GM18499 (cell line): ENCODE measurements at regions not wholly inside any gene's neighbourhood (a gene's known extent, or its start where the extent isn't known, plus 50 kb on each side); places are given as distances from the start of the nearest gene placed in this dataset.

Experiments used
- ATAC-seq: cut with Tn5 transposase; IDR thresholded peaks from one replicate; pipeline ENCODE4 v1.9.1; 2021; ENCODE audit warnings: moderate number of reproducible peaks; ENCODE audit not compliant: insufficient read depth, unreplicated experiment

DNA sequence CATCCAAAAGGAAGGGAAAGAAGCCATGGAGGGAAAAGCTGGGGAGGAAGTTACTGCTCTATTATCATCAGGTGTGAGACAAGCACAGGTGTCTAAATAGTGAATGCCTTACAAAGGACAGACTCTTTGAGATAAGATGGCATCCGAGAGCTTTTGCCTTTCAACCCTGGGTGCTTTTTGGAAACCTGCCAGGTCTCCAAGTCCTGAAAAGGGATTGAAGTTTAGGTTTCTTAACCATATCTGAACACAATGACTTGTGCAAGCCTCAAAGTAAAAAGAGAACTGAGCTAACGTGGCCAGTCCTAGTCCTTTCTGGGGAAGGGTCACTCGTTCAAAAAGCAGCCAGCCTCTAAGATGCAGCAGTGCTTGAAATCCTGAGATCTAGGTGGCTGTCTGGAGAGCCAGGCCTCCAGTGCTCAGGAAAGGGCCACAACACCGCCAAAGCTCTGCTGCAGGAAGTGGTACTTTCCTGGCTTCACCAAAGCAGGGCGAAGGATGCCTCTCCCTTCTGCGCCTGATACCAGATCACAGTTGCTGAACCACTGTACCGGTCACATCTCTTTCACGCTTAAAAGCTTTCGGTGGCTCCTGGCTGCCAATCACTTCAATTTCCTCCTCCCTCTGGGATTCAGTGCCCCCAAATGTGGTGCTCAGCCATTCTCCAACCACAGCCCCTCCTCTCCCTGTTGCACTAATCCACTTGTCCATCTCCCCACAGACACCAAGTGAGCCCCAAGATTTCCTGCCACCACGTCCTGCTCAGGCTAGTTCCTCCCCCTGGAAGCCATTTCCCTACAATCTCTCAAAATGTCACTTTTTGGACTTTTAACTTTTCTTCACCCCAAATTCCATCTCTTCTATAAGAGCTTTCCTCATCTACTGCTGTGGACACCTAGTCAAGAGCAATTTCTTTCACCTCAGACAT, 104.1 kb upstream of the LPP start:
- ATAC-seq, result no peak

- no peak for ATAC-seq
Measured at GRCh38 chr3:188051801-188052168, 102.2 kb upstream of the LPP start.

DNA sequence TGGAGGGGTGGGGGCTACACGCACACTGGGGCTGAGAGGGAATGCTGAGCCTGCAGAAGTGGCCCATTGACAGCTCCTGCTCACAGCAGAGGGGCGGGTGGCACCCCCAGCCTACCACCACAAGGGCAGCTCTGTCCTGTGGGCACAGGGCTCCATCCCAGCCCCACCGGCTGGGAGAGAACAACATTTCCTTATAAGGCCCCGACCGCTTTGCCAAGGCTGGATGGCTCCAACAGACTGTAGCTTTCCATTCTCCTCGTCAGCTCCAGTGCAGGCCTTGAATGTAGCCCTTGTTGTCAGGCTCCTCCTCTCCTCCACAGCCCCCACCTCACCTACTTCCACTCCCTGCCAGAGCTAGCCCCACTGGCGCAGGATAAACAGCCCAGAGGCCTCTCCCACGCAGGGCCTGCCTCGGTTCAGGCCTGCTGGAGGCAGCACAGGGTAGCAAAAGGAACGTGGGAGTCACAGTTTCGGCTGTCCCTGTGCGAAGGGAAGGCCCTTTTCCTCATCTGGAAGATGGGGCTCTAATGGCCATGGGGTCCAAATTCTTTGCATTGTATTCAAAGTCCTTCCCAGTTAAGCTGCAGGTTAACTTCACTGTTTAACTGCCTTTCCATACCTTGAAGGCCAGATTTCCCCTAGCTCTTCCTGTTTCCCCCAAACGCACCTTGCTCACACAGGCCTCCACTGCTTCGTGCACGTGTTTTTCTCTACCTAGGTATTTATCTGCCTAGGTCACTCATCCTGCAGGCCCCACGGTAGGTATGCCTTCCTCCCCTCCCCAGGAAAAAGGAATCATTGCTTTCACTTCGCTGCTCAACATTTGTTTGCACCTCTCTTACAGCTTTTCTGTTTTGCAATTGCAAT, 101.6 kb upstream of the LPP start:
- no peak for ATAC-seq

DNA sequence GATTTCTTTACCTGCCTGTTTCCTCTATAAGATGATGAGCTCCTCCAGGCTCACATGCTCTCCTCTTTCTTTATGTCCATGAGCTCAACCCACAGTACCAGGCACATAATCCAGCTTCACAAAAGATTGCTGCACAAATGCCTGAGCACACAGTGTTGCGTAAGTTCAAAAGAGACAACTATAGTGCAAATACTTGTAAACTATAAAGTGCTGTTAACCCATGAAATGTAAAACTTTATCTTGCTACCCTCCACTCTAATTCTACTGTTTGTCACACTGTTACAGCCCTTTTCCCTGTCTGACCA, 101.0 kb upstream of the LPP start:
- ATAC-seq, result no peak

GRCh38 chr3:188053710-188054380, 100.1 kb upstream of the LPP start:
- no peak for ATAC-seq

GRCh38 chr3:188054541-188054940, 99.4 kb upstream of the LPP start:
- ATAC-seq, result no peak

DNA sequence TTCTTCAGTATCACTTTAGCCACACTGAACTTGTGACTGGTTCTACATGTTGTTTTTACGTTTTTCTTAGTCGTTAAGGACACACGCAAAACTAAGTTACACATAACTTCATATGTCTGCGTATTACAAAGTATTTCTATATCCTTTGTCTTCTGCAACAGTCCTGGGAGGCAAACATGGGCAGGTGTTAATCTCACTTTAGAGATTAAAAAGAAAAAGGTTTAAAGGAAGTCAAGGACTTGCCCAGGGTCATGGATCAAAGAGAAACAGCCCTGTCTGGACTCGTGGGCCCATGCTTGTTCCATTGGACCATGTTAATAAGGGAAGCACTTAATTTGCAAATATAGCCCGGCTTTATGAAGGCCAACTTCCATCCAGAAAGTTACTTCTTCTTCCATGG, 98.6 kb upstream of the LPP start:
- no peak for ATAC-seq

GRCh38 chr3:188057124-188057523, 96.8 kb upstream of the LPP start:
- no peak for ATAC-seq

- ATAC-seq, result no peak
Measured at GRCh38 chr3:188058569-188059184, 95.3 kb upstream of the LPP start.

GRCh38 chr3:188059351-188059750, 94.6 kb upstream of the LPP start:
- ATAC-seq, result no peak

GRCh38 chr3:188060264-188060835, 93.6 kb upstream of the LPP start:
- no peak for ATAC-seq

- ATAC-seq, result no peak
Measured at GRCh38 chr3:188060840-188061544, 93.0 kb upstream of the LPP start.

GRCh38 chr3:188062216-188062615, 91.7 kb upstream of the LPP start:
- ATAC-seq, result no peak

DNA sequence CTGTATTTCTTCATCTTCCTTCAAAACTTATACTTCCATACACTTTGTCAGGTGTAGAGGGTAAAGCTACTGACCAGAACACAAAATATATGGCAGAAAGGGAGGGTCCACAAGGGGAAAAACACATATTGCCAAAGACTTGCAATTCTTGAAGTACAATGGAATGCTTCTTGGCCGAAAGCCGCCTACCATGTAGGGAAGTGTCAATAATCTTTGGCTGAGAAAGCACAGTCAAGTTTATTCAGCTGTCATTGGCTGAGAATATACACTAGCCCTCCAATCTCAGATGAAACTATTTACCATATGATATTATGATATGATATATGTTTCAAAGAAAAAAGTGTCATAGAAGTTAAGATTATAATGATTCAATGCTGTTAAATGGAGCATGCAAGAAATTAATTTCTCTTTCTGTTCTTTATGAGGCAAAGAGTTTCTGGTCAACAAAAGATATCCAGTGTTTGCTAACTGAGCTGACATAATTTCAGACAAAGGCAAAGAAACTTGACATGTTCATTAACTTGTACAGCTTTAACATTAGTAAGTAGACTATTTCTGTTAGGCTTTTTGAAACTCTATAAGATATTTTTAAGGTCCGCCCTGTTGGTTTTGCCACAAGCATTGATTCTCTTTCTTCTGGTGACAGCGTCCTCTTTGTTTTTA, 89.0 kb upstream of the LPP start:
- no peak for ATAC-seq

GRCh38 chr3:188066141-188066540, 87.8 kb upstream of the LPP start:
- no peak for ATAC-seq

- no peak for ATAC-seq
Measured at GRCh38 chr3:188067932-188068331, 86.0 kb upstream of the LPP start.

DNA sequence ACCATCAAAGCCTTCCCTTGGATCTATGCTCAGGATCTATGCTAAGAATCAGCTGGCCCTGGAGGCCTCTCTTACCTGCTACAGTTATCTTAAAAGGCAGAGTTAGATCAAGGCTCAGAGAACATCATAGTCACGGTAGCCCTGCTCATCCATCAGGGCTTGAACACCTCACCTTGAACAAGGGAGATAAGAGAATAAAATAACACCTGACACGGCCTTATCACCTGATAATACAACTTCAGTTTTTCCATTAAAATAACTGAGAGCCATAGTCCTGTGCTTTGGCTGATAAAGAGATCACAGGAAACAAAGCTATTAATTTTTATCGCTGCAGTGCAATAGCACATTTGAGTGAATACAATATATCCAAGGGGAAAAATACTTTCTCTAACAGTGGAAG, 85.6 kb upstream of the LPP start:
- ATAC-seq, result no peak

DNA sequence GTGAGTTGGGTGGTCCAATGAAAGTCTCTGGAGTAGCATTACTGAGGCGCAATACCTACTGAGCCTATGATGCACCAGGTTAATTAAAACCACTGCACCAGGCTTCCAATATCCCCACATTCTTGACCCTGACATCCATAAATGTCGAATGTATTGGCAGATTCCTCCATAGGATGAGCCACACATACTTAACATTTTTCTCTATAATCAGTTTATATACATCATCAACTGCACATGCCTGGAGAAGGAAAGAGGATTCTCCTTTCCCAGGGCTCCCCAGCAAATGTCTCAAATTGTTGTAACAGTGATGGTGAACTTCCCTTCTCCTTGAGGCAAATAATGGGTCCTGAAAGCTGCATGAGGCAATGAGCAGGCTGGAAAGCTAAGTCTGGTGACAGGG, 82.3 kb upstream of the LPP start:
- no peak for ATAC-seq

- no peak for ATAC-seq
Measured at GRCh38 chr3:188076176-188076575, 77.8 kb upstream of the LPP start.
